ENCODE measurements at regions not wholly inside any gene's neighbourhood (a gene's known extent, or its start where the extent isn't known, plus 50 kb on each side); places are given as distances from the start of the nearest gene placed in this dataset.

GRCh38 chr10:76738991-76739390, 898.6 kb downstream of the KCNMA1 start (continued):
- TF ChIP-seq ARID4B (CRISPR knock-in tag; IDR thresholded peaks at IDR 0.05; ENCODE audit: borderline replicate concordance) = no peak
- TF ChIP-seq ZNF671 (CRISPR knock-in tag; IDR thresholded peaks at IDR 0.05) = no peak
- no peak for TF ChIP-seq SMAD4 (CRISPR knock-in tag; IDR thresholded peaks at IDR 0.05)
- TF ChIP-seq CBFB (CRISPR knock-in tag; IDR thresholded peaks at IDR 0.05; ENCODE audit: low read depth) = no peak
- no peak for TF ChIP-seq HMGXB4 (CRISPR knock-in tag; IDR thresholded peaks at IDR 0.05)
- TF ChIP-seq RELA (CRISPR knock-in tag; IDR thresholded peaks at IDR 0.05; ENCODE audit: borderline replicate concordance) = no peak

GRCh38 chr10:76736815-76737618, 900.6 kb downstream of the KCNMA1 start:
- ChIA-PET CTCF (no interaction called here), POLR2A (no interaction called here)
- H3K9me3 Mint-ChIP-seq = peaks cover 2% of the 10 kb centered on the region
- no peaks in the 10 kb centered on the region for H3K27me3 Mint-ChIP-seq (ENCODE audit: low read depth)
- peaks cover 13% of the 10 kb centered on the region for H3K4me1 Mint-ChIP-seq
- peaks cover 1% of the 10 kb centered on the region; the same call in 1 of the 2 replicates for H3K36me3 Mint-ChIP-seq
- ATAC-seq = no peak
- no peak for DNase-seq (ENCODE audit: low spot score)
- no peak overlapping the region for H3K27ac Mint-ChIP-seq
- H3K4me3 Mint-ChIP-seq = no peak overlapping the region
- no peak for TF ChIP-seq ZNF532 (CRISPR knock-in tag; IDR thresholded peaks at IDR 0.05; ENCODE audit: borderline replicate concordance)
- no peak for TF ChIP-seq ATF2 (CRISPR knock-in tag; IDR thresholded peaks at IDR 0.05; ENCODE audit: borderline replicate concordance, low read depth)
- no peak for TF ChIP-seq ZNF263 (CRISPR knock-in tag; IDR thresholded peaks at IDR 0.05; ENCODE audit: low read depth)
- TF ChIP-seq CBFB (CRISPR knock-in tag; IDR thresholded peaks at IDR 0.05; ENCODE audit: low read depth) = no peak
- TF ChIP-seq CREB1 (CRISPR knock-in tag; IDR thresholded peaks at IDR 0.05) = no peak
- no peak for TF ChIP-seq MAX (CRISPR knock-in tag; IDR thresholded peaks at IDR 0.05)
- no peak for TF ChIP-seq USF1 (CRISPR knock-in tag; IDR thresholded peaks at IDR 0.05)
- no peak for TF ChIP-seq ETV6 (CRISPR knock-in tag; IDR thresholded peaks at IDR 0.05)
- no peak for TF ChIP-seq PRRX2 (CRISPR knock-in tag; IDR thresholded peaks at IDR 0.05)
- TF ChIP-seq SMAD4 (CRISPR knock-in tag; IDR thresholded peaks at IDR 0.05) = no peak
- TF ChIP-seq CDX4 (CRISPR knock-in tag; IDR thresholded peaks at IDR 0.05; ENCODE audit: borderline replicate concordance) = no peak
- TF ChIP-seq IRF1 (CRISPR knock-in tag; IDR thresholded peaks at IDR 0.05) = no peak
- TF ChIP-seq ZNF281 (CRISPR knock-in tag; IDR thresholded peaks at IDR 0.05) = no peak

Data from WTC11 (cell line).